Renal cortical epithelial cell (primary cell): ENCODE measurements at regions not wholly inside any gene's neighbourhood (a gene's known extent, or its start where the extent isn't known, plus 50 kb on each side); places are given as distances from the start of the nearest gene placed in this dataset.
A peak's percentile ranks its signal among the peaks of the same experiment; 100 is the strongest.

Experiments
- DNase-seq: peaks from one replicate; pipeline ENCODE4 v3.0.0-alpha.2; 2011; ENCODE audit warnings: low read depth

DNA sequence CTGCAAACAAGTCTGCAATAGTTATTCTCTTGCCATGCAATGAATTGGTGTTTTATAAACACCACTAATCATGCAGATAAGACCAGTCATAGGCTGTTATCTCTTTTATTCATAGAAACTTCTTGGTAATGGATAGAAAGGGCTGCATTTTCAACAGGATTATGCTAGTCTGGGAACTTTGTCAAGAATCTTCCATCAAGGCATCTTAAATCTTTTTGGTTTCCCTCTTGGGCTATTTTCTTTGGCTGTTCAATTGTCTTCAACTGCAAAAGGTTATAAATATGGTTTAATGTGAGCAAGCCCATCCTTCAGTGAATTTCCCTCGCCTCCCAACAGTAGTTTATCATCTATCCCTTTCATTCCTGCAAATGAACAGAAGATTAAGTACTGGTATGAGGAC, 59.0 kb upstream of the MINAR1 start:
- DNase-seq = no peak

DNA sequence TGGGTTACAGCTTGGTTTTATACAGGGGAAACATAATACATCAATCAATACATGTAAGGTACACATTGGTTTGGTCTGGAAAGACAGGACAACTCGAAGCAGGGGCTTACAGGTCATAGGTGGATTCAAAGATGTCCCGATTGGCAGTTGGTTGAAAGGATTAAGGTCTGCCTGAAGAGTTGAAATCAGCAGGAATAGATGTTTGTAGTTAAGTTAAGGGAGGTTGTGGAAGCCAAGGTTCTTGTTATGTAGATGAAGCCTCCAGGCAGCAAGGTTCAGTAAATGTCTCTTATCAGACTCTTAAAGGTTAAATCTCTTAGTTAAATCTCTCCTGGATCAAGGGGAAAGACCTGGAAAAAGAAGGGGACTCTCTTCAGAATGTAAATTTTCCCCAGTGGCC, 58.4 kb upstream of the MINAR1 start:
- no peak for DNase-seq

DNA sequence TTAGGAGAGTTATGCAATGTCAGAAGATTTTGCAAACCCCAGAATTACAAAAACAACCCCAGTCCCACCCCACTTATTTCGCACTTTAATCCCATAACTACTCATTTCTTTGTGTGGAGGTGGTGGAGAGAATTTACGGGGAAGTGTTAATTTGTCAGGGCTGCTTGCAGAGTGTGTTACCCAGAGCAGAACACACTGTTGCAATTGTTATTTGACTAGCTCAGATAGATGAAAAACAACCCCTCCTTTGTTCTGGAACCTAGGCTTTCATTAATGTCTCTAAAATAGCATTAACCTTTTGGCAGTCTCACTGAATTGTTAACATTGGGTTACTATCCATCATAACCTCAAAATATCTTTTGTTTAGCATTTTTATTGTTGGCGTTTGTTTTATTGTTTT, 55.8 kb upstream of the MINAR1 start:
- DNase-seq = no peak

DNA sequence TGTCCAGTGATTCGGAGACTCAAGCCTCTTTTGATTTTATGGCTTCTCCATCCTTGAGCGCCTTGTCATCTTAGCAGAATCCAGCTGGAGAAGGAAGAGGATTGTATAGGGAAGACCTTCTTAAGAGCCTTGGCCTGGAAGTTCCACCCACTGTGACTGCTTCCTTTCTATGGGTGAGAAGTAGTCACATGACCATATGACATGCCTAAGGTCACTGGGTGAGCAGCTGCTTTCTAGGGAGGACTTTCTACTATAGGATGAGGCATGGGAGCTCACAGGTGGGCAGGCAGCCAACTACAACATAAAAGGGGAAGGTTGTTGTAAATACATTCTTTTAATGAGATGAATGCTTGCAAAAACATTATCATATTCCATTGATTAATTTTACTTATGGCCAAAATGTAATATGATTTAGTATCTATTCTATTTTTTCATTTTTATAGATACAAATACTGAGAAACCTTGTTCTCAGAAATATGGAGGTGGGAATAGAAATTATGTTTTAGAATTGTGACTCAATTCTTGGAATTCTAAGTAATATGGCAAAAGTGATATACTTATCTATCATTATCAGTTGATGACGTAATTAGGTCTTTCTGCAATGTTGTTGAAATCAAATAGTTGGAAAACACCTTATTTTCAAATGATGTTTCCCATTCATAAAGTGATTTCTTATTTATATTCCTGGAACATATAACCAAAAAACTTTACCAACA, 53.6 kb upstream of the MINAR1 start:
- DNase-seq = no peak

DNA sequence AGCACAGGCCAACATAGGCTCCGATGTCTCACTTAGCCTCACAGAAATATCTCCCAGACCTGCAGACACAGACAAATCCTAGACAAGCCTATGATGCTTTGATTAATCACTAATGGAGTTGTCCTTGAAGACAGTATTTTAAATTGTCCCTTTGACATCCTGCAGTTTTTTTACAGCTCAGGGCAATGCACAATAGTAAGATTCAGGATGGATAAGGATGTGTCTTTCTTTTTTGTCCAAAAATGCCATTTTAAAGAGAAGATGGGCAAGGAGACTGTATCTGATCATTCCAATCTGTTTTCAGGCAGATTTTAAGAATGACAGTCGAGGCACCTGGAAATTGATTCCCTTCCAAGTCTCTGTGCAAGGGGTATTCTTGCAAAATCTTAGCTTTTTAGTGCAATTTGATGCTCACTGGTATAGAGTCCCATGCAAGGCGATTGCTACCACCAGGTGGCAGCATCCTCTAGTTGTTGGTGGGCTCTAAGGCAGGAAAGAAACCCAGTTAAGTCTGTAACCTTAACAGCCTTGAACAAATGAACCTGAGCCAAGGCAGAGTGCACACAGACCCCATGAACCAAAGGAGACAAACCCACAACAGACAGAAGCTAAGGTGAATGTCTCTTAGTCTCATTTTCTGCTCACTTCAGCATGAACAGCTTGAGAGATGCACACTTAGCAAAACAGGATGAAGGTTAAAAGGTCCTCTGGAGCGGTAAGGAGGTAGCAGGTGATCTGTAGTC, 51.2 kb upstream of the MINAR1 start:
- peak; percentile 57 for DNase-seq

DNA sequence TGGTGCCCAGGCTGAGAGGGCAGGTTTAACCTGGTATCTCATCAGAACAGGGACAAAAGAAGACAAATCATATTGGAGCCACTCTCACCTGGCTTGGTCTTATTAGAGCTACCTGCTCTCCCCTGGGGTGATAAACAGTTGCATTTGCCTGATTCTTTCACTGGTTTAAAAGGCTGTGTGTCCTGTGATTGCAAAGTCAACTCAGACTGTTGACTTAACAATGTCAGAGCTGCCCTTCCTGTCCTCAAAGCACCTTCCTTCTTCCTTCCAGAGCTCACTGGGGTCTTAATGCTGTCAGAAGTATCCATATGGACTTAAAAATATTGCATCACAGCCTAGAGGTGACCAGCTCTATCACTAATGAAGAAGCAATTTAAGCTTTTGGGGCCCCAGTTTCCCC, 50.5 kb upstream of the MINAR1 start:
- no peak for DNase-seq
